NCI-H1092 treated with DMSO at 0.1 percent for 48 hours (cell line): ENCODE measurements at regions not wholly inside any gene's neighbourhood (a gene's known extent, or its start where the extent isn't known, plus 50 kb on each side); places are given as distances from the start of the nearest gene placed in this dataset.
"Not testable (repeated sequence)": the region's sequence is repeated elsewhere in the genome, so short reads cannot be mapped to it uniquely, and the experiment has no call there.

Source experiments
- DNase-seq: peaks from one replicate; lab custom pipeline; 2025; lab: John Stamatoyannopoulos, UW

DNA sequence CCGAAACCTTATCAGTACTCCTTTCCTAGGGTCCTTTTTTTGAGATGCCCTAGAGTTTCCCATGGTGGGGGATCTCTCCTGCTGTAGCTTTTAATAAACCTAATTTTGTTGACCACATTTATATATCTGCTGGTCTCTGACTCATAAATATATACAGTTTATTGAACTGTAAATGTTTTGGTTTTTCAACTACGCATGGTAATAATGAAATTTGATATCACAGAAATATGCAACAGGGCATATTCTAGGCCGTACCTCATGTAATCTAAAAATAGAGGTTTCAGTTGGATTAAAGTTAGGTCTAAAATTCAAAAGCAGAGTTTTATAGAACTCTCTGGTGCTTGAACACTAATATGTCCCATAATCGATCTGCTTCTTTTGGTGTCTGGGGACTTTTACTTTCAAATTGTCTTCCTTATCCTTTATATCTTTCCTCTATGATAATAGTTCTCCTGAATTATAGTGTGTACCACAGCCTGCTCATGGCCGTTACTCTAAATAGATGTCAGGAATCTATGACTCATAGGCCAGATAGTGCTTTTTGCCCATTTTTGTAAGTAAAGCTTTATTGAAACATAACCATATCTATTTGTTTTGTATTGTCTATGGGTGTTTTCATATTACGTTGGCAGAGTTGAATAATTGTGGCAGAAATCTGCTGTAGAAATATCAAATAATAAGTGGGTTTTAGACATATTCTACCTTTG, 324.8 kb upstream of the PCDH9 start:
- DNase-seq, result no peak

GRCh38 chr13:67554286-67554685, 324.1 kb upstream of the PCDH9 start:
- DNase-seq, result no peak

DNA sequence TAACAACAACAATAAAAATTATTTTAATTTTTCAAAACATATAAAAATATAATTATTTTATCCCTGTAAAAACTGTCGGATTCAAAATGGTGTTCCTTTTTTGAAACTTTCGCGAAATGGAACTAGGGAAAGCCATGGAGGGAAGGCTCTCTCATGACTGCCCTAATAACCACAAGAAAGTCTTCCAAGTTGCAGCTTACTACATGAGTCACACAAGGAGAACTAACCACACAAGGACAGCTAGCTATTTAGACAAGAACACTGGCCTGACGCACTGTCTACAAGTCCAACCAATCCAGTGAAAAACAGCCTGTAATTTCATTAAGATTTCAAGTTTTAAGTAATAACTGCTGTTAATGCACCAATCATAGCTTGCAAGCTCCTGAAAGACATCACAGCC, 319.2 kb upstream of the PCDH9 start:
- DNase-seq, result no peak

GRCh38 chr13:67538906-67539305, 308.8 kb upstream of the PCDH9 start:
- no peak for DNase-seq

DNA sequence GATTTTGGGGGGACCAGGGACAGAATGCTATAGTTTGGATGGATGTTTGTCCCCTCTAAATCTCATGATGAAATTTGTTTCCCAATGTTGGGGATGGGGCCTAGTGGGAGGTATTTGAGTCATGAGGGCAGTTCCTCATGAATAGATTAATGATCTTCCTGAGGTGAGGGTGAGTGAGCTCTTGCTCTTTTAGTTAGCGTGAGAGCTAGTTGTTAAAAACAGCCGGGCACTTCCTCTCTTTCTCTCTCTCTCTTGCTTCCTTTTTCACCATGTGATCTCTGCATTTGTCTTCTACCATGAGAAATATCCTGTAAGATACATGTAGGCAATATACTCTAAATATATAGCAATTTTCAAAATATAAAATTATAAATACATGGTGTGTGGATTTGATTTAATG, 290.8 kb upstream of the PCDH9 start:
- DNase-seq, result no peak

DNA sequence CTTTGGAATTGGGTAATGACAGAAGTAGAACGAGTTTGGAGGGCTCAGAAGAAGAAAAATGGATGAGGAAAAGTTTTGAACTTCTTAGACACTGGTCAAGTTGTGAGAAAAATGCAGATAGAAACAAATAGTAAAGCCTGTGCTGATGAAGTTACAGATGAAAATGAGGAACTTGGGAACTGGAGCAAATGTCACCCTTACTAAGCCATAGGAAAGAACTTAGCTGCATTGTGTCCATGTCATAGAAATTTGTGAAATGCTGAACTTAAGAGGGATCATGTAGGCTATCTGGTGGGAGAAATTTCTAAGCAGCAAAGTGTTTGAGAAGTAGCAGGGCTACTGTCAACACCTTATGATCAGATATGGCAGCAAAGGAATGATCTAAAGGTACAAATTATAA, 289.2 kb upstream of the PCDH9 start:
- DNase-seq, result no peak

GRCh38 chr13:67518785-67519184, 288.6 kb upstream of the PCDH9 start:
- DNase-seq, result no peak

GRCh38 chr13:67515895-67516294, 285.8 kb upstream of the PCDH9 start:
- DNase-seq, result no peak

- no peak for DNase-seq
These were observed 278.9 kb upstream of the PCDH9 start for GRCh38 chr13:67509018-67509417.

GRCh38 chr13:67508275-67508674, 278.1 kb upstream of the PCDH9 start:
- not testable (repeated sequence) for DNase-seq

DNA sequence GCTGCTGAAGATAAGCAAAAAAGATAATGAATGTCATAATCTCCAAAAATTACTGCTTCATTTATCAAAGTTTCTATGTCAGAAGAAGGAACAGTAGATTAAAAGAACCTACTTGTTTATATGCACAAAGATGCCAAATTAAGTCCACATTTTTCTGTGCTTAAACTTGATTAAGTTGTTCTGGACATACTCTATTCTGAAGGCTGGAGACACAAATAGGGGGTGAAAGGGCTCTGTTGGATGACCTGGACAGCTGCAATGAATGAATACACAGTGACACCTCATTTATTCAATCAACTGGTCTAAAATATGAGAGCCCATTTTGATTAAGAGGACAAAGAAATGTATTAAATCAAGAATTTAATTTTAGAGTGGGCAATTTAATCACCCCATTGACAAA, 276.3 kb upstream of the PCDH9 start:
- DNase-seq, result no peak

DNA sequence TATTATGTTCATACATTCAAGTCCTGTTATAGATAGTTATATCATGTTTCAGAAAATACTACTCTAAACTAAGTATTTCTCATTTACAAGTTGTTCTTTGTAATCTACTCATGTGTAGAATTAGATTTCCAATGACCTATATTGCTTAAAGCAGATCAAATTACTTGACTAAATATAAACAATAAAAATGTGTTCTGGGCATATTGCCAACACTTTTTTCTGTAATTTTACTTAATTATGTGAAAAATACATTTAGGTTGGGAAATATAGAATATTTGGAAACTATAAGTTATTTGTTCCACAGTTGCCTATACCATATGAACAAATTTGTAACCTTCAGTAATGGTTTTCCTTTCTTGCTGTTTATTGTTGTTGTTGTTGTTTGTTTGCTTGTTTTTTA, 275.2 kb upstream of the PCDH9 start:
- no peak for DNase-seq

DNA sequence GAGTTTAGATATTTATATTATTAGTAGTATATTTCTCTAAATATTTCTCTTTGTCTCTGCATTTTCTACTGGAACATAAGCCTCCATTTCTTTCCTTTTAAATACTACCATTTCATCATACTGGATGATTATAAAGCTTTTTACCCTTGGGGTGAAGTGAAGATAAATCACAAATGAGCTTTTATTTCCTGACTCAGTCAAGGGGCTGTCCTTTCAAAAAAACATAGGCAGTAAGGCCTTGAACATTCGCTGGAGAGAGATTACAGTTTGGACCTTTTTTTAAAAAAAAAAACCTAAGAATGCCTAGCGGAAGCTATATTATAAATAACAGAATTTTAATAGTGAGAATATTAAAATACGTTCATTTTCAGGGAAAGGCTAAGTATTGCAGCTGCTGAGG, 268.8 kb upstream of the PCDH9 start:
- no peak for DNase-seq

DNA sequence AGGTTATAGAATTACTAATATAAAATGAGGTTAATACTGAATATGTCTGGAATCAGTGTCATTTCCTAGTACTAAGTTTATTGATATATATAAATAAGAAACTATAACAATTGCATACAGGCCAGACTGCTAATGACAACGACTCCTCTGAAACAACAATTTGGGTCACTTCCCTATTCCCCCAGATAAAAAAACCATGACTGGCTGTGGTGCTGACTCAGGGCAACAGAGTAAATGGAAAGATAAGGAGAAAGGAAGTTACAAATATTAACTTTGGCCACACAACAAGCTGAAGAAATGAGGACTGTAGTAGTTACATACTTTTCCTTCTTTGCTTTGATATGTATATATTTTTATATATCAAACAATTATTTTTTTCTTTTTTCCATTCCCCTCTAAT, 263.7 kb upstream of the PCDH9 start:
- no peak for DNase-seq

DNA sequence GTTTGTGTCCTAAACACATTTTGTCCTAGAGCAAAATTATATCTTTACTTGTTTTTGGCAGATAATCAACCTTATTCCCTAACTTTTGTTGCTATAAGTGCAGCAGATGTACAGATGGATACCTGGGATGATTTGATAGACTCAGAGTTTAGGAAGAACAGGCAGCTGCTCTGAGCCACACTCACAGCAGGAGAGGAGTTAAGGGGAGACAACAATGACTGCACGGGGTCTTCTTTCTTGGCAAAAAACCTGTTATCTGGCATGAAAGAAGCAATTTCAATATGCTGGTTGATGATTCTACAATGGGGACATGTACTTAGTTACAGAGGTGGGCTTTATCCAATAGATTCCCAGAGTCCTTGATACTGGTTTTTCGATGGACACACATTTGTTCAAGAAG, 258.9 kb upstream of the PCDH9 start:
- peak; percentile 67 for DNase-seq

- no peak for DNase-seq
These were observed 251.3 kb upstream of the PCDH9 start for GRCh38 chr13:67481445-67481844.

GRCh38 chr13:67474115-67474514, 244.0 kb upstream of the PCDH9 start:
- DNase-seq, result no peak

- no peak for DNase-seq
These were observed 239.5 kb upstream of the PCDH9 start for GRCh38 chr13:67469623-67470022.

DNA sequence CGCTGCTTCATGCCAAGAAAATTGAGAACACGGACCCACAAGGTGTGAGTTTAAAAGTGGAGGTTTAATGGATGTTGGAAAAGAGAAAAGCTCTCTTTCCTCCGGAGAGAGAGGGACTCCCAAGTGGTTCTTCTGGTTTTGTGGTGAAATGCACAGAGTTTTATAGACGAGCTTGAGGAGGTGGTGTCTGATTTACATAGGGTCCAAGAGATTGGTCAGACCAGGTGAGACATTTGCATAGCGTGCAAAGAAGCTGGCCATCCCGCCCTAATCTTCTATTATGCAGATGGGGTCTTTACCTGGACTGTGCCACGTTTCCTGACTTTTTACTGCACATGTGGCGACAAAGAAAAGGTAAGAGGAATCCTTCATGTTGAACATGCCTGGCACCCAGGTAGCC, 236.4 kb upstream of the PCDH9 start:
- DNase-seq, result no peak

DNA sequence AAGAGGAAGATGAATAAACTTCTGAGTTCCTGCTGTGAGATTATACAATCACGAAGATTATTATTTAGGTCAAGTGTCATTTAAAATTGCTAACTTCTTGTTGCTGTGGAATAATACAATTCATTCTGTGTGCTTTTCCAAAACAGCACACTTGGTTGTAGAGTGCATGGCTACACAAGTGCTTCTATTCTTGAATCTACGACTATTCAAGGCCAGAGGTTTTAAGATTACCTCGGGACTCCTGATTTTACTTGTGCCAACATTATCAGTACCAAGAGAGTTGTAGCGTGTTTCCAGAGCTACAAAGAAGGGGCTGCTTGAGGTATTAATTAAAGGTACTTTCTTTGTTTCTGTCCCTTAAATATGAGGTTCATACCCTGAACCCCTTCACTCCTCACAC, 234.0 kb upstream of the PCDH9 start:
- DNase-seq, result no peak

- no peak for DNase-seq
These were observed 232.0 kb upstream of the PCDH9 start for GRCh38 chr13:67462098-67462497.

- not testable (repeated sequence) for DNase-seq
These were observed 222.4 kb upstream of the PCDH9 start for GRCh38 chr13:67452526-67452925.

DNA sequence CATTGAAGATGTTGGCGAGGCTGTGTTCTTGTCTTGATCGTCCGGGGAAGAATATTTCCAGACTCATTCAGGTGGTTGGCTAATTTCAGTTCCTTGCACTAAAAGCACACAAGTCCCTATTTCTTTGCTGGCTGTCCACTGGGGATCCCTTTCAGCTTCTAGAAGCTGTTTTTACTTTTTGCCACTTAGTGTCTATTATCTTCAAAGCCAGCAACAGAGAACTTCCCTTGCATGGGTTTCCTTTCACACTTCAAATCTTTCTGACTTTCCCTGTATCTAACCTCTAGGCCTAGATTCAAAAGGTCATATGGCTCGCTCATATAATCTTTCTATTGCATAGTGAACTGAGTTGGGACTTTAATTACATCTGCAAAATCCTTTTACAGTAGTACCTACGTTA, 215.3 kb upstream of the PCDH9 start:
- DNase-seq, result no peak

DNA sequence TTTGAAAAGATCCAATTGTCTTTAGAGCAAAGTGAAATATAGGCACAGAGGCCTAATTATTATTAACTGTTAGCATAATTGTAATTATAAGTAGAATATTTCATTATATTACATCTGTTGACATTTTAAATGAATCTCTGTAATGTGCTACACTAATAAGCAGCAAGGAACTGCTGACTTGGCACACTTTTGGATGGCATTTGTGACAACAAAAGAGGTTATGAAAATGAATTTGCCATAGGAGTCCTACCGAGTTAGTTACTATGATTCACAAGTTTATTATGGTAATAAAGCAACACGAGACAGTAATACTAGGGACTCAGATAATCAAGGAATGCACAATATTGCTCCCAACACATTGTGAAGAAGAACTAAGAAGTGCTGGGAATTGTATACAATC, 213.8 kb upstream of the PCDH9 start:
- no peak for DNase-seq
